Endothelial cell of umbilical vein (primary cell): ENCODE measurements at regions not wholly inside any gene's neighbourhood (a gene's known extent, or its start where the extent isn't known, plus 50 kb on each side); places are given as distances from the start of the nearest gene placed in this dataset.

Source experiments
- BruUV-seq: library from RNA; stranded (reverse); fragments of 400-500 nt; replicated peaks from 2 replicates; lab custom pipeline; 2021; lab: Mats Ljungman, UMichigan
- CTCF ChIA-PET: fragments of 300-600, 350-600 bp; sonication (Branson Sonifier 250); formaldehyde crosslinking; loops from one replicate; lab custom pipeline; 2021; ENCODE audit warnings: antibody characterized with exemption, inconsistent platforms; lab: Charles Lee
- POLR2A ChIA-PET: fragments of 300-600, 350-600 bp; sonication (Branson Sonifier 250); formaldehyde crosslinking; loops from one replicate; lab custom pipeline; 2021; ENCODE audit warnings: antibody characterized with exemption, inconsistent platforms; lab: Charles Lee
- DNase-seq: peaks from one replicate; pipeline ENCODE4 v3.0.0-alpha.2; 2011; ENCODE audit warnings: low read depth, low spot score
- FAIRE-seq: peaks from 2 replicates; lab custom pipeline; 2011; peaks lifted over from hg19 to GRCh38; lab: Jason Lieb, UNC
- H2AFZ ChIP-seq: 2 replicates; pipeline ENCODE4 v1.6.0; 2012; ENCODE audit warnings: low read depth, low read length, control low read depth, inconsistent platforms
- H3K27ac ChIP-seq: 2 replicates; pipeline ENCODE4 v1.5.1; 2011; ENCODE audit warnings: low read depth, mild to moderate bottlenecking, control low read depth, low read length, moderate library complexity; ENCODE audit not compliant: insufficient read depth
- H3K27me3 ChIP-seq, 2 experiments: 2 replicates each; pipeline versions ENCODE4 v1.6.0 to v1.6.1; 2011; ENCODE audit warnings: low read length in 2 of 2, mixed read lengths in 1 of 2; ENCODE audit not compliant: control insufficient read depth in 2 of 2, insufficient read depth in 2 of 2
- H3K36me3 ChIP-seq, 2 experiments: 2 replicates in 1 of 2; 3 replicates in 1 of 2; pipeline ENCODE4 v1.5.1; 2011; ENCODE audit warnings: low read length in 2 of 2, mild to moderate bottlenecking in 1 of 2, moderate library complexity in 1 of 2; ENCODE audit not compliant: control insufficient read depth in 2 of 2, insufficient read depth in 2 of 2; ENCODE audit errors: extremely low read depth in 1 of 2
- H3K4me1 ChIP-seq: 3 replicates; pipeline ENCODE4 v1.5.1; 2011; ENCODE audit warnings: mild to moderate bottlenecking, low read length; ENCODE audit not compliant: control insufficient read depth, insufficient read depth; ENCODE audit errors: extremely low read depth
- H3K4me2 ChIP-seq: 2 replicates; pipeline ENCODE4 v1.6.1; 2011; ENCODE audit warnings: low read length, control low read depth, mixed read lengths; ENCODE audit not compliant: insufficient read depth
- H3K4me3 ChIP-seq, 3 experiments: fragments of 200-600 bp in 1 of 3; sonication (generic), shearing (Covaris generic) in 1 of 3; replicated peaks in 1 of 3; 2 replicates each; pipeline ENCODE4 v1.5.1; 2011 to 2016; ENCODE audit warnings: control low read depth in 3 of 3, low read length in 3 of 3, mild to moderate bottlenecking in 2 of 3, inconsistent platforms in 1 of 3, low read depth in 1 of 3, moderate library complexity in 1 of 3; ENCODE audit not compliant: insufficient read depth in 1 of 3
- H3K79me2 ChIP-seq: 2 replicates; pipeline ENCODE4 v1.6.0; 2012; ENCODE audit warnings: low read length, inconsistent platforms; ENCODE audit not compliant: control insufficient read depth, insufficient read depth
- H3K9ac ChIP-seq: replicated peaks from 2 replicates; pipeline ENCODE3; 2011; ENCODE audit warnings: low read length, control low read depth; ENCODE audit not compliant: insufficient read depth; ENCODE audit errors: extremely low read depth
- H3K9me1 ChIP-seq: replicated peaks from 3 replicates; pipeline ENCODE4 v1.6.0; 2011; ENCODE audit warnings: mild to moderate bottlenecking, low read length; ENCODE audit not compliant: control insufficient read depth, insufficient read depth; ENCODE audit errors: extremely low read depth
- H3K9me3 ChIP-seq: replicated peaks from 2 replicates; pipeline ENCODE4 v1.5.1; 2012; ENCODE audit warnings: low read length, inconsistent platforms; ENCODE audit not compliant: control insufficient read depth, insufficient read depth
- H4K20me1 ChIP-seq: replicated peaks from 2 replicates; pipeline ENCODE3; 2011; ENCODE audit warnings: mild to moderate bottlenecking, low read length; ENCODE audit not compliant: control insufficient read depth, insufficient read depth; ENCODE audit errors: extremely low read depth
- EZH2 ChIP-seq: IDR thresholded peaks from 2 replicates; pipeline ENCODE4 v1.6.1; 2012; ENCODE audit warnings: borderline replicate concordance, low read depth, mild to moderate bottlenecking, moderate library complexity, low read length, inconsistent platforms; ENCODE audit not compliant: severe bottlenecking
- FOS ChIP-seq: IDR thresholded peaks from 2 replicates; pipeline ENCODE4 v1.6.1; 2011; ENCODE audit warnings: mild to moderate bottlenecking, low read length, moderate library complexity, borderline replicate concordance; ENCODE audit not compliant: insufficient read depth
- GATA2 ChIP-seq: IDR thresholded peaks from 2 replicates; pipeline ENCODE4 v1.7.0; 2011; ENCODE audit warnings: low read depth, mild to moderate bottlenecking, moderate library complexity, mixed read lengths, low read length; ENCODE audit not compliant: insufficient read length, insufficient read depth
- JUN ChIP-seq: IDR thresholded peaks from 2 replicates; pipeline ENCODE4 v1.6.1; 2011; ENCODE audit warnings: borderline replicate concordance, low read depth; ENCODE audit not compliant: insufficient read length, insufficient read depth
- MYC ChIP-seq: IDR thresholded peaks from one replicate; pipeline ENCODE4 v1.6.1; 2011; ENCODE audit warnings: mild to moderate bottlenecking, low read depth, low read length
- POLR2A ChIP-seq: IDR thresholded peaks from 2 replicates; pipeline ENCODE4 v1.6.1; 2012; ENCODE audit warnings: low read depth, mild to moderate bottlenecking, control low read depth, low read length
- POLR2AphosphoS5 ChIP-seq: IDR thresholded peaks from 2 replicates; pipeline ENCODE4 v1.6.1; 2012; ENCODE audit warnings: low read depth, mild to moderate bottlenecking, control low read depth, low read length, moderate library complexity; ENCODE audit not compliant: insufficient read depth
- dilution Hi-C: fragments of 300-500 bp; cut with MboI; formaldehyde crosslinking; loops from one replicate; pipeline ENCODE4 v1.15.0; 2019; ENCODE audit warnings: low sequenced_read_pairs; ENCODE audit not compliant: extremely low pct_ligation_motif_present
- intact Hi-C: fragments of 100-400 bp; cut with micrococcal nuclease; formaldehyde crosslinking; loops from one replicate; pipeline ENCODE4 v1.10.0; 2022
- TF ChIP-seq, protein P1 (sequence below): IDR thresholded peaks from 2 replicates; pipeline ENCODE4 v1.6.1; 2011; ENCODE audit not compliant: insufficient read depth, insufficient read length
- TF ChIP-seq, protein P2 (sequence below), 2 donors: IDR thresholded peaks; 1 replicate in 1 of 2; 2 replicates in 1 of 2; pipeline ENCODE4 v1.5.1; 2011; ENCODE audit warnings: low read length in 2 of 2, mild to moderate bottlenecking in 2 of 2, moderate library complexity in 2 of 2, control low read depth in 1 of 2, inconsistent platforms in 1 of 2, low read depth in 1 of 2; ENCODE audit not compliant: insufficient read depth in 1 of 2; ENCODE audit errors: extremely low read depth in 1 of 2

DNA sequence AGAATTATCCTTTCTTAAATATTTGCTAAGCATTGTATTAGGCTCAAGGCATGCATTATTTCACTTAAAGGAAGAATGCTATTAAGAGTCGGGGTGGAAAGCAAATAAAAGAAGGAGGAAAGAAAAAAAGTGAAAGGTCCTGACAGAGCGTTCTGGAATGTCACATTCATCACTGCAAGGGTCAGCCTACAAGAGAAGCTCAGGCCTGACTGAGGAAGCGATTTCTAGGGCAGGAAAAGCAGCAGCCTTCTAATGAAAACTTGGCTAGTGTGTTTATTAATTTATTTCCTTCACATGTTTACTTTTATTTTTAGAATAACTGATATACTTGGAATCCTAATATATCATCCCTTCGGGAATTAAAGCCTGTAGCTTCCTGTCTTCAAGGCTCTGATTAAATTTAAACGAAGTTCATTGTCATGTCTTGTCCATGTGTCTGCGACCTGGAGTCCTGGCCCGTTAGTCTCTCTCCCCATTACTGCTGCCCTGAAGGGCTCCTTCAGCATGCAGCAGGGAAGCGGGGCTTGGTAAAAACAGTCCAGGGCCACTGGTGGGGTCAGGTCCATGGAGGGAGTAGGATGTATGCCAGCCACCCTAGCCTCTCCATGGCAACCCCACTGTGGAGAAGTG is 119.2 kb upstream of the CCDC68 start:
- Histone ChIP-seq H2AFZ (no peak overlapping the region), H3K4me2 (no peak overlapping the region), H3K79me2 (no peaks in the 10 kb centered on the region), H3K27me3 (peaks cover 0 to 2% of the 10 kb centered on the region in 2 experiments), H4K20me1 (no peaks in the 10 kb centered on the region), H3K9ac (no peak overlapping the region), H3K9me3 (no peaks in the 10 kb centered on the region), H3K9me1 (no peaks in the 10 kb centered on the region), H3K4me1 (no peaks in the 10 kb centered on the region), H3K27ac (no peak overlapping the region), H3K36me3 (no peaks in the 10 kb centered on the region), H3K4me3 (no peak overlapping the region)
- peak; percentile 72 for FAIRE-seq
- DNase-seq: peak; percentile 26
- dilution Hi-C loops (no loop called here), intact Hi-C loops (no loop called here)
- BruUV-seq: no TSS peak
- TF ChIP-seq JUN (no peak), MYC (no peak), POLR2A (no peak), FOS (no peak), EZH2 (no peak), GATA2 (no peak), POLR2AphosphoS5 (no peak)
- TF ChIP-seq, protein P1, sequence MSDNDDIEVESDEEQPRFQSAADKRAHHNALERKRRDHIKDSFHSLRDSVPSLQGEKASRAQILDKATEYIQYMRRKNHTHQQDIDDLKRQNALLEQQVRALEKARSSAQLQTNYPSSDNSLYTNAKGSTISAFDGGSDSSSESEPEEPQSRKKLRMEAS: no peak
- TF ChIP-seq, protein P2, sequence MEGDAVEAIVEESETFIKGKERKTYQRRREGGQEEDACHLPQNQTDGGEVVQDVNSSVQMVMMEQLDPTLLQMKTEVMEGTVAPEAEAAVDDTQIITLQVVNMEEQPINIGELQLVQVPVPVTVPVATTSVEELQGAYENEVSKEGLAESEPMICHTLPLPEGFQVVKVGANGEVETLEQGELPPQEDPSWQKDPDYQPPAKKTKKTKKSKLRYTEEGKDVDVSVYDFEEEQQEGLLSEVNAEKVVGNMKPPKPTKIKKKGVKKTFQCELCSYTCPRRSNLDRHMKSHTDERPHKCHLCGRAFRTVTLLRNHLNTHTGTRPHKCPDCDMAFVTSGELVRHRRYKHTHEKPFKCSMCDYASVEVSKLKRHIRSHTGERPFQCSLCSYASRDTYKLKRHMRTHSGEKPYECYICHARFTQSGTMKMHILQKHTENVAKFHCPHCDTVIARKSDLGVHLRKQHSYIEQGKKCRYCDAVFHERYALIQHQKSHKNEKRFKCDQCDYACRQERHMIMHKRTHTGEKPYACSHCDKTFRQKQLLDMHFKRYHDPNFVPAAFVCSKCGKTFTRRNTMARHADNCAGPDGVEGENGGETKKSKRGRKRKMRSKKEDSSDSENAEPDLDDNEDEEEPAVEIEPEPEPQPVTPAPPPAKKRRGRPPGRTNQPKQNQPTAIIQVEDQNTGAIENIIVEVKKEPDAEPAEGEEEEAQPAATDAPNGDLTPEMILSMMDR (IDR thresholded peaks at IDR 0.05; ENCODE audit: extremely low read depth in 1 of 2, insufficient read depth in 1 of 2, low read depth in 1 of 2, low read length in 2 of 2): no peak
- ChIA-PET POLR2A (interaction anchor here (0.6 kb wide), 1 partner anchor 20 kb away, joined by 3 read pairs; no protein-coding TSS in a partner anchor), CTCF (no interaction called here)
